HEK293 (cell line): ENCODE measurements at regions not wholly inside any gene's neighbourhood (a gene's known extent, or its start where the extent isn't known, plus 50 kb on each side); places are given as distances from the start of the nearest gene placed in this dataset.

Experiments
- CTCF ChIA-PET: fragments of 350-600 bp; formaldehyde crosslinking; extraction: SDS; loops from one replicate; lab custom pipeline; 2021; ENCODE audit warnings: antibody characterized with exemption; lab: Yijun Ruan, JAX
- POLR2A ChIA-PET: fragments of 300-600 bp; formaldehyde crosslinking; extraction: SDS; loops from one replicate; lab custom pipeline; 2020; ENCODE audit warnings: antibody characterized with exemption, inconsistent platforms; lab: Yijun Ruan, JAX
- H3K27ac ChIP-seq: fragments of 200-500 bp; sonication (Bioruptor generic); 2 replicates; pipeline ENCODE4 v1.5.1; 2014; ENCODE audit warnings: low read depth, low read length, control low read depth, inconsistent platforms; ENCODE audit errors: extremely low read depth
- H3K36me3 ChIP-seq, 2 experiments: fragments of 200-500 bp in 1 of 2; sonication (Bioruptor generic) in 1 of 2; 1 replicate in 1 of 2; 2 replicates in 1 of 2; pipeline ENCODE4 v1.5.1; 2014 to 2017; ENCODE audit warnings: inconsistent platforms in 2 of 2, low read length in 2 of 2; ENCODE audit not compliant: control insufficient read depth in 2 of 2, insufficient read depth in 1 of 2
- H3K4me1 ChIP-seq: fragments of 200-500 bp; sonication (Bioruptor generic); 2 replicates; pipeline ENCODE4 v1.5.1; 2014; ENCODE audit warnings: mild to moderate bottlenecking, low read length, inconsistent platforms; ENCODE audit not compliant: control insufficient read depth, insufficient read depth
- H3K4me3 ChIP-seq: 2 replicates; pipeline ENCODE4 v1.5.1; 2011; ENCODE audit warnings: low read depth, mild to moderate bottlenecking, control low read depth, low read length, moderate library complexity
- H3K9me3 ChIP-seq: fragments of 200-500 bp; sonication (Bioruptor generic); 2 replicates; pipeline ENCODE4 v1.5.1; 2014; ENCODE audit warnings: low read depth, low read length, inconsistent platforms; ENCODE audit not compliant: control insufficient read depth, insufficient read depth
- GLIS1 ChIP-seq: fragments of 450-650 bp; formaldehyde crosslinking; IDR thresholded peaks from 2 replicates; pipeline ENCODE4 v1.5.1; 2016; ENCODE audit warnings: missing biosample characterization, missing genetic modification characterization
- HOXC10 ChIP-seq: sonication (generic); formaldehyde crosslinking; IDR thresholded peaks from 2 replicates; pipeline ENCODE4 v1.8.1; 2023; ENCODE audit warnings: mild to moderate bottlenecking, missing genetic modification reagents
- KLF10 ChIP-seq: fragments of 450-650 bp; IDR thresholded peaks from 2 replicates; pipeline ENCODE4 v1.5.1; 2018; ENCODE audit warnings: missing biosample characterization, mild to moderate bottlenecking, missing genetic modification characterization
- KLF16 ChIP-seq: fragments of 450-650 bp; formaldehyde crosslinking; IDR thresholded peaks from 2 replicates; pipeline ENCODE4 v1.5.1; 2017; ENCODE audit warnings: missing biosample characterization, missing genetic modification characterization
- PATZ1 ChIP-seq: fragments of 450-650 bp; formaldehyde crosslinking; IDR thresholded peaks from 2 replicates; pipeline ENCODE4 v1.5.1; 2016; ENCODE audit warnings: missing biosample characterization, missing genetic modification characterization
- ZBTB17 ChIP-seq: fragments of 450-650 bp; formaldehyde crosslinking; IDR thresholded peaks from 2 replicates; pipeline ENCODE4 v1.5.1; 2016; ENCODE audit warnings: missing biosample characterization, missing genetic modification characterization
- ZBTB21 ChIP-seq: fragments of 450-650 bp; formaldehyde crosslinking; IDR thresholded peaks from 2 replicates; pipeline ENCODE4 v1.5.1; 2017; ENCODE audit warnings: missing biosample characterization, missing genetic modification characterization
- ZBTB48 ChIP-seq: fragments of 450-650 bp; formaldehyde crosslinking; IDR thresholded peaks from 2 replicates; pipeline ENCODE4 v1.5.1; 2016; ENCODE audit warnings: missing biosample characterization, missing genetic modification characterization
- ZBTB8A ChIP-seq: fragments of 450-650 bp; formaldehyde crosslinking; IDR thresholded peaks from 2 replicates; pipeline ENCODE4 v1.5.1; 2016; ENCODE audit warnings: missing biosample characterization, missing genetic modification characterization
- ZFP3 ChIP-seq: fragments of 450-650 bp; formaldehyde crosslinking; IDR thresholded peaks from 2 replicates; pipeline ENCODE4 v1.5.1; 2016; ENCODE audit warnings: low read depth, missing biosample characterization, missing genetic modification characterization
- ZNF10 ChIP-seq: fragments of 450-650 bp; formaldehyde crosslinking; IDR thresholded peaks from 2 replicates; pipeline ENCODE4 v1.5.1; 2017; ENCODE audit warnings: missing biosample characterization, missing genetic modification characterization
- ZNF140 ChIP-seq: fragments of 450-650 bp; formaldehyde crosslinking; IDR thresholded peaks from 2 replicates; pipeline ENCODE4 v1.5.1; 2016; ENCODE audit warnings: missing biosample characterization, missing genetic modification characterization
- ZNF274 ChIP-seq, 2 experiments: fragments of 200-500 bp in 1 of 2; fragments of 450-650 bp in 1 of 2; sonication (Bioruptor generic) in 1 of 2; formaldehyde crosslinking in 1 of 2; IDR thresholded peaks; 2 replicates each; pipeline versions ENCODE4 v1.5.1 to v1.6.1; 2014 to 2016; ENCODE audit warnings: borderline replicate concordance in 1 of 2, inconsistent platforms in 1 of 2, low read length in 1 of 2, missing biosample characterization in 1 of 2, missing genetic modification characterization in 1 of 2
- ZNF302 ChIP-seq: fragments of 450-650 bp; formaldehyde crosslinking; IDR thresholded peaks from 2 replicates; pipeline ENCODE4 v1.5.1; 2016; ENCODE audit warnings: missing biosample characterization, missing genetic modification characterization, low read depth
- ZNF366 ChIP-seq: fragments of 450-650 bp; formaldehyde crosslinking; conservative IDR thresholded peaks from 2 replicates; pipeline ENCODE4 v1.5.1; 2016; ENCODE audit warnings: missing biosample characterization, missing genetic modification characterization
- ZNF529 ChIP-seq: fragments of 450-650 bp; formaldehyde crosslinking; IDR thresholded peaks from 2 replicates; pipeline ENCODE4 v1.5.1; 2017; ENCODE audit warnings: missing genetic modification characterization, missing biosample characterization; ENCODE audit not compliant: insufficient replicate concordance
- ZNF560 ChIP-seq: fragments of 450-650 bp; formaldehyde crosslinking; IDR thresholded peaks from 2 replicates; pipeline ENCODE4 v1.5.1; 2017; ENCODE audit warnings: missing biosample characterization, missing genetic modification characterization, borderline replicate concordance
- ZNF654 ChIP-seq: fragments of 450-650 bp; formaldehyde crosslinking; IDR thresholded peaks from 2 replicates; pipeline ENCODE4 v1.5.1; 2016; ENCODE audit warnings: low read depth, missing biosample characterization, missing genetic modification characterization
- ZXDB ChIP-seq: fragments of 450-650 bp; formaldehyde crosslinking; IDR thresholded peaks from 2 replicates; pipeline ENCODE4 v1.5.1; 2016; ENCODE audit warnings: missing biosample characterization, missing genetic modification characterization
- TF ChIP-seq, protein P1 (sequence below): fragments of 450-650 bp; formaldehyde crosslinking; IDR thresholded peaks from 2 replicates; pipeline ENCODE4 v1.5.1; 2017; ENCODE audit warnings: missing biosample characterization, missing genetic modification characterization
- TF ChIP-seq, protein P2 (sequence below): fragments of 450-650 bp; formaldehyde crosslinking; IDR thresholded peaks from 2 replicates; pipeline ENCODE4 v1.5.1; 2017; ENCODE audit warnings: missing biosample characterization, missing genetic modification characterization

DNA sequence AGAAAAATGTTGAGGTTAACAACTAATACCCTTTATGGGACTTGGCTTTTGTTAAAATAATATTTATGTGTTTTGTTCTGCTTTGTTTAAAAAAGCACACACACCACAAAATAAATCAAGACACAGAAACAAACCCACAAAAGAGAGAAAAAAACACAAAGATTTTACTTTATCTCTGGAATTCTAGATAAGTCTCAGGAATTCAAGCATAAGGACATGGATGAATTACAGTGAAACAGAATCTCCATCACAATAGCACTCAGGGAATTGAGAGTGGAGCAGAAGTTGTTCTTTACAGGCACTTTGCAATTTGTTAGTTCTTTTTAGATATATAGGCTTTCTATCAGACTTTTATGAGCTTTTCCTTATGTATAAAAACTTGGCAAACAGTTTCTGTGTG is 360.9 kb upstream of the ZC3H15 start:
- ChIA-PET CTCF (no interaction called here), POLR2A (no interaction called here)
- H3K9me3 ChIP-seq: no peaks in the 10 kb centered on the region
- peaks cover 9% of the 10 kb centered on the region; the same call in 1 of the 2 replicates for H3K4me1 ChIP-seq
- no peaks in the 10 kb centered on the region for H3K36me3 ChIP-seq
- H3K4me3 ChIP-seq: no peak overlapping the region
- no peak overlapping the region for H3K27ac ChIP-seq
- TF ChIP-seq ZXDB (tag by site-specific recombination) (0 out of 2 replicates have a peak, but pooled peaks have one; percentile 42), ZNF529 (no peak)

DNA sequence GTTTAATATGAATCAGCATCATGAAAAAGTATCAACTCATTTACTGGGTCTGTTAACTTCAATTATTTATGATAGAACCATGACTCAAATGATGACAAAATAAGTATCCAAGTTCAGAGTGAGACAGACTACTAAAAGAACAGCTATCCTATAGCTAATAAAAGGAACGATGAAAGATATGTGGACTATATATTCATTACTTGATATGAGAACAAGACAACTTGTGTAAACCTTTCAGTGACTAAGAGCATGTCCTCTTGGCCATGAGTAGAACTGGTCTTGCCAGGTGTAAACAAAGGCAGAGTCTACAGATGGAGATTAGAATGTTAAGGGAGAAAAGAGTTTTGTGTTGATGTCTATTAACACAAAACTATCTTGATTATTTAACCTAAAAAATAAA is 360.4 kb upstream of the ZC3H15 start:
- ChIA-PET CTCF (no interaction called here), POLR2A (interaction anchor here (0.6 kb wide), 1 partner anchor 39 kb away, joined by 3 read pairs; no protein-coding TSS in a partner anchor)
- Histone ChIP-seq H3K4me3 (no peak overlapping the region), H3K9me3 (no peaks in the 10 kb centered on the region), H3K36me3 (no peaks in the 10 kb centered on the region), H3K27ac (no peak overlapping the region), H3K4me1 (peaks cover 14% of the 10 kb centered on the region; the same call in 1 of the 2 replicates)
- TF ChIP-seq ZNF140 (tag by site-specific recombination): no peak
- TF ChIP-seq ZNF10 (tag by site-specific recombination): no peak
- TF ChIP-seq ZBTB21 (tag by site-specific recombination): no peak
- TF ChIP-seq ZBTB8A: no peak
- no peak for TF ChIP-seq ZBTB17 (tag by site-specific recombination)
- TF ChIP-seq ZNF302: no peak
- TF ChIP-seq ZBTB48 (tag by site-specific recombination): no peak

DNA sequence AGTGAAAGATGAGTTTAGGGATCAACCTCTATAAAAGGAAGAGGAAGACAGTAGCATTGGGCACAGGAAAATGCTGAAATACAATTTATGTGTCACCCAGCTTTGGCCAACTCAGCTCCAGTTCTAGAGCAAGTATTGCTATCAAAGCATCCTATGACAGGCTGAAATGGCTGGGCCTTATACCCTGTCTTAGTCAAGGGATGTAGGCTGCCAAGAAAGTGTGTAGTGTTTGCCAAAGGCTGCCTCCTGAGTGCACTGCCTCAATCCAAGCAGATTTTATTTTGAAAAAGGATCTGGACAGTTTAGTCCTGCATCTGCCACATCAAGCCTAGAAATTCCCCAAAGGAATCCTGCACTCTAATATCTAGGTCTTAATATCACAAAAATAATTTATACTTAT is 359.9 kb upstream of the ZC3H15 start:
- Histone ChIP-seq H3K9me3 (no peaks in the 10 kb centered on the region), H3K4me1 (peaks cover 17% of the 10 kb centered on the region; the same call in 1 of the 2 replicates), H3K27ac (no peak overlapping the region), H3K4me3 (no peak overlapping the region), H3K36me3 (no peaks in the 10 kb centered on the region)
- POLR2A ChIA-PET: interaction anchor here (0.6 kb wide), 1 partner anchor 39 kb away, joined by 3 read pairs; no protein-coding TSS in a partner anchor
- CTCF ChIA-PET: no interaction called here
- no peak for TF ChIP-seq ZFP3 (tag by site-specific recombination)
- no peak for TF ChIP-seq KLF16

DNA sequence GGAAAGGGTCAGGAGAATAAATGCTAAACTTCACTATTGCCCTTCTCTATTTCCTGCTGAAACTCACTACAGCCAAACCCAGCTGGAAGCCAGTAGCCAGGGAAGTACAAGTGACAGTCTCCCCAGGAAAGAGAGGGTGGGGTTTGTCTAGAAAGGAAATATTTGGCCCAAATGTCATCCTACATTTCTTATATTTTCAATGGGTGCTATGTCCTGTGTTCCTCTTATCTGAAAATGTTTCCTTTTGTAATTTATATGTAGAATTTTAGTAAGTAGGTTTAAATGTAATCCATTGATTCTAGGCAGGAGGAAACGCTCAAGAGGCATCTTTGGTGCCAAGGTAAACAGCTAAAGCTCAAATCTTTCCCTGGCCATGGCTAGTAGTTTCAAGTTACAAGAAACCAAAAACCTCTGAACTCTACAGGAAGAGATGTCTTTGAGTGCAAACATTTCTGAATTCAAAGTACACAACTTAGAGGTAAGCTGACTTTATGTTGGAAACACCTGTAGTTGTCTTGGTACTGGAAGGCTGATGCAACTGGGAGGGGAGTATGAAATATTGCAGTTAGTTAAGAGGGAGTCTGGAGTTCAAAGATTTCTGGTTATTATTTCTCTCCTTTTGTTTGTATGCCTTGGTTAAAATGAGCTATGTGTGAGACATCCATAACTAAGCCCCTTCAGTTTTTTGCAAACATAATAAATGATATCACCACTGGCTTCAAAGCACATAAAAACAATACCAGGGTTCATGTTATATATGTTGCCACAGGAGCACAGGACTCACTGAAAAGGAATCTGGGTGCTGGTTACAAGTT is 356.1 kb upstream of the ZC3H15 start:
- Histone ChIP-seq H3K4me3 (no peak overlapping the region), H3K9me3 (no peaks in the 10 kb centered on the region), H3K4me1 (peaks cover 17% of the 10 kb centered on the region; the same call in 1 of the 2 replicates), H3K27ac (no peak overlapping the region), H3K36me3 (no peaks in the 10 kb centered on the region)
- CTCF ChIA-PET: no interaction called here
- POLR2A ChIA-PET: no interaction called here
- peak; percentile 49 for TF ChIP-seq GLIS1 (tag by site-specific recombination)
- TF ChIP-seq ZNF654: no peak
- no peak for TF ChIP-seq HOXC10 (CRISPR knock-in tag)
- TF ChIP-seq ZBTB17 (tag by site-specific recombination): 0 out of 2 replicates have a peak, but pooled peaks have one; percentile 41
- TF ChIP-seq ZNF366: peak; percentile 64
- TF ChIP-seq ZNF560 (tag by site-specific recombination): no peak
- TF ChIP-seq ZNF274 (IDR thresholded peaks at IDR 0.05; ENCODE audit: low read length): no peak
- TF ChIP-seq ZNF274 (tag by site-specific recombination; IDR thresholded peaks at IDR 0.05; ENCODE audit: borderline replicate concordance): no peak
- no peak; the same call in 1 of the 2 replicates for TF ChIP-seq KLF10 (tag by site-specific recombination)
- TF ChIP-seq, protein P1, sequence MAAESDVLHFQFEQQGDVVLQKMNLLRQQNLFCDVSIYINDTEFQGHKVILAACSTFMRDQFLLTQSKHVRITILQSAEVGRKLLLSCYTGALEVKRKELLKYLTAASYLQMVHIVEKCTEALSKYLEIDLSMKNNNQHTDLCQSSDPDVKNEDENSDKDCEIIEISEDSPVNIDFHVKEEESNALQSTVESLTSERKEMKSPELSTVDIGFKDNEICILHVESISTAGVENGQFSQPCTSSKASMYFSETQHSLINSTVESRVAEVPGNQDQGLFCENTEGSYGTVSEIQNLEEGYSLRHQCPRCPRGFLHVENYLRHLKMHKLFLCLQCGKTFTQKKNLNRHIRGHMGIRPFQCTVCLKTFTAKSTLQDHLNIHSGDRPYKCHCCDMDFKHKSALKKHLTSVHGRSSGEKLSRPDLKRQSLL (tag by site-specific recombination): no peak
- TF ChIP-seq, protein P2, sequence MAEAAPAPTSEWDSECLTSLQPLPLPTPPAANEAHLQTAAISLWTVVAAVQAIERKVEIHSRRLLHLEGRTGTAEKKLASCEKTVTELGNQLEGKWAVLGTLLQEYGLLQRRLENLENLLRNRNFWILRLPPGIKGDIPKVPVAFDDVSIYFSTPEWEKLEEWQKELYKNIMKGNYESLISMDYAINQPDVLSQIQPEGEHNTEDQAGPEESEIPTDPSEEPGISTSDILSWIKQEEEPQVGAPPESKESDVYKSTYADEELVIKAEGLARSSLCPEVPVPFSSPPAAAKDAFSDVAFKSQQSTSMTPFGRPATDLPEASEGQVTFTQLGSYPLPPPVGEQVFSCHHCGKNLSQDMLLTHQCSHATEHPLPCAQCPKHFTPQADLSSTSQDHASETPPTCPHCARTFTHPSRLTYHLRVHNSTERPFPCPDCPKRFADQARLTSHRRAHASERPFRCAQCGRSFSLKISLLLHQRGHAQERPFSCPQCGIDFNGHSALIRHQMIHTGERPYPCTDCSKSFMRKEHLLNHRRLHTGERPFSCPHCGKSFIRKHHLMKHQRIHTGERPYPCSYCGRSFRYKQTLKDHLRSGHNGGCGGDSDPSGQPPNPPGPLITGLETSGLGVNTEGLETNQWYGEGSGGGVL (tag by site-specific recombination): peak; percentile 38; the same call in 1 of the 2 replicates
- no peak for TF ChIP-seq PATZ1
